NCI-H526 treated with DMSO at 0.1 percent for 48 hours (cell line): ENCODE measurements at regions not wholly inside any gene's neighbourhood (a gene's known extent, or its start where the extent isn't known, plus 50 kb on each side); places are given as distances from the start of the nearest gene placed in this dataset.
A peak's percentile ranks its signal among the peaks of the same experiment; 100 is the strongest.

Experiments used
- DNase-seq: peaks from one replicate; lab custom pipeline; 2025; lab: John Stamatoyannopoulos, UW

DNA sequence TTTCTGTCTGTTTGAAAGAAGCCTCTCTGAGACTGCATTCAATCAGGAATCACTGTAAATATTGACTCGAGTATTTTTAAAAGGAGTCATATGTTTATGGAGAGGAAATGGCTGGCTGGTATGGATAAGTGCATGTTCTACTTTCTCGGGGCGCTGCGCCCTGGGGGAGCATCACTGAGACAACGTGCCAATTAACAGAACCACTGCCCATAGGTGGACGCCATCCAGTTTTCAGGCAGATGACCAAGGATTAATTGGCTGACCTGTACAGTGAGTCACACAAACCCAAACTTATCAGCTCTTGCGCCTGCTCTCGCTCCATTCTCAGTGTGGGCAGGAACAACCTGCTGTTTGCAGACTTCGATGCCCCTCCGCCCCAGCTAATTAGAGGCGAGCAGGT lies 571.2 kb downstream of the QKI start:
- no peak for DNase-seq

DNA sequence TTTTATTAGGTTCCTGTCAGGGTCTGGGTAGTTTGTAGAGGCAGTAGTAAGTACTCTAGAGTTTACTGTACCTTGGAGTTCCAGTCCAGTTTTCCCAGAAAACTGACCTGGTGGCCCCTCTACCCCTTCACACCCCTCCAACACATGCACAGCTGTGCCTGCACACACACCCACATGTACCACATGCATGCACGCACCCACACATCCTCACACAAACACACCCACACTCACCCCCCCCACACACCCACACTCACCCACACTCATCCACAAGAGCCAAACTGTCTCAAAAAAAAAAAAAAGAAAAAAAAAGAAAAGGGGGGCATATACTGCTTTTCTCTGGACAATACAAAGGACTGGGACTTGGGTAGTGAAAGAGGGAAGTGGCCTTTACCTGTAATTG lies 570.5 kb downstream of the QKI start:
- DNase-seq: no peak

DNA sequence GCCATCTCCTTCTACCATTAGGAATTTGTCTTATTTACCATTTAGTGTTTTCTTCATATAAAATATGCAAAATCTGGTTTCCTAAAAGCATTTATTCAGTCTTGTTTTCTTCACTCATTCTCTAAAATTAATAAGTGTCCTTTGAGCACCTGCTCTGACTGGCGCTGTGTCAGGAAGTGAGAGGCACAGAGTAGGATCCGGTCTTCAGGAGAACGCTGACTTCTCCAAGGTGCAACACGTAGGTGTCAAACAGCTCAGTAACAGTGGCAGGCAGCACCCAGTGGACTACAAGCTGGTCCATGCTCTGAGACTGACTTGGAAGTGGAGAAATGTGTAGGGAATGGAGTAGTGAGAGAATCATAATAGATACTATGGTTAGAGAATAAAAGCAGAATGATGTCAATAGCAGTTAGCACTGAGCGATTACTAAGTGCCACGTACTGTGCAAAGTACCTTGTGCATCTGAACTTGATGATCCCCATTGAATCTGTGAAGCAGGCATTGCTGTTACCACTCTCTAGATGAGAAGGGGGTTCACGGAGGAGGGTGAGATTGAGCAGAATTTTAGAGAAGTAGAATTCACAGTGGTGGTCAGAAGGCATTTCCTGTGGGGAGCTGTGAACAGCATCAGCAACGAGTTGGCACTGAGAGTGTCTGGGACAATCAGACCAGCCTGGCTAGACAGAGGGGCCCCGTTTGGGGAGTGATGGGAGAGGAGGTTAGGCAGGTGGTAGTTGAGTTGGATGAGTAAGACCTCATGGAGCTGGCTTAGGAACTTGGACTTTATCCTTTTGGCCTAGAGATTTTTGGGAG lies 569.8 kb downstream of the QKI start:
- no peak for DNase-seq

DNA sequence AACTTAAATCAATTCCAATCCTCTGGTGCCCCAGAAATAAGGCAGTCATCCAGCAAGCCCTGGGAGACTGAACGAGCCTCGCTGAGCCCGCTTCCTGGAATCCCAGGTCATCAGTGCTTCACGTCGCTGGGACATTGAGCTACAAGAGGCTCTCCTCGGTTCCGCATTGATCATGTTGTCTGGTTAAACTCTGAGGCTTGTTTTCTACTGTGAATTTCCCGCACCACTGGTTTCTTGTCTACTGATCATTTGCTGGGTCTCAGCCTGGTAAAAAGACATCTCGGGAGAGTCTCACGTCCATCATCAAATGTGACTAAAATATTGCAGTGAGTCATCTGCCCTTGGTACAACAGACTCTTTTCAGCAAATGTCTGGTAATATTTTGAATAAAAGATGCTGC lies 569.2 kb downstream of the QKI start:
- DNase-seq: no peak

DNA sequence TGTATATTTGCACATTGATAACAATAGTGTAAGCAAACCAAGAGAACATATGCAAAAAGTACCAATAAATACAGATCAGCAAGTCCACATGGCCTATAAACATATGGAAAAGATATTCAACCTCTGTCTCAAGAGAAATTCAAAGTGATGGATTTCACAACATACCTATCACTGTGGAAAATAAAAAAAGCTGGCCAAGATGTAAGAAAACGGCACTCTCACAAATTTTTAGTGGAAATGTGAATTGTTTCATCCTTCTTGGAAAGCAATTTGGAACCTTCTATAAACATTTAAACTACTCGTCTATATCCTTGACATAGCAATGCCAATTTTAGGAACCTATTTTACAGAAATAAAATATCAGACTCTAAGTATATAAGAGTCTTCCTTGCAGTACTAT lies 559.8 kb downstream of the QKI start:
- DNase-seq: peak; percentile 20

DNA sequence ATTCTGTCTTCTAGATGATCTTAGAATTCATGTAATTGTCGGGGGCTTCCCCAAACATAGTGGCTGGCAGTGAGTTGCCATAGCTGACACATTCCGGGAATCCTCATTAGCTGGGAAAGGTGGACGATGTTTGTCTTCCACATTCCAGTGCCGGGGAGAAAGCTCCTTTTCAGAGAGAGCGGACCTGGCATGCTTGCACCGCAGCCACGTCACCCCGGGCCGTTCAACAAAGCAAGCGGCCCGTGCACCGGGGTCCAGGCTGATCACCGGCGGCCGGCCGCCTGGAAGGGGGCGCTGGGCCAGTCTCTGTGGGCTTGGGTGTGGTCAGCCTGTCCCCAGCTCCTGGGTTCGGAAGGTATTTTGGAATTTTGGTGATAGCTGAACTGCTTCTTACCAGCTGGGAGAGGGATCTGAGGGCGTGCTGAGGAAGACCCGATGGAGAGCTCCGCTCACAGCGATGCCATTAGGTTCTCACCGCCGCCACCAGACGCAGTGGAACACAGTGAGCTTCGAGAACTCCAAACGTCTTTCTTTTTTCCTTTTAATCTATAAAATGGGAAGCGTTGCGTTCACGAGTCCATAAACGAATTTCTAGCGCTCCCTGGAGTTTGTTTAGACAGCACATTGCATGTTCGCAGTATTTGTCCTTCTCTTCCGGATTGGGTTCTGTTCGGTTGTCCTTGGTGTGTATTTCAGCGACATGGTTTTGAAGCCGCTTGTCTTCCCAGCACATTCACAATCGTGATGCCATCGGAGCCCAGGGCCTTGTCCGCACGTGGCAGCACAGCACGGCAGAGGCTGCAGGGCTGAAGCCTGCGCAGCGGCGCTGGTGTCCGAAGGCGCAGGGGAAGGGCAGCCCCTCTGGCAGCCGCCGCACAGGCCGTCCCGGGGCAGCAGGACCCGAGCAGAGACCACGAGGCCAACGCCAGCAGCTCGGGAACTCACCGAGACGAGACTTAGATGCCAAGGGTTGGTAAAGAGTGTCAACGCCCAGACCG lies 557.6 kb downstream of the QKI start:
- no peak for DNase-seq

- no peak for DNase-seq
Observed at GRCh38 chr6:163970846-163971564, 556.5 kb downstream of the QKI start.

GRCh38 chr6:163965426-163966348 lies 551.2 kb downstream of the QKI start:
- no peak for DNase-seq

- DNase-seq: no peak
Observed at GRCh38 chr6:163964789-163965188, 550.3 kb downstream of the QKI start.

DNA sequence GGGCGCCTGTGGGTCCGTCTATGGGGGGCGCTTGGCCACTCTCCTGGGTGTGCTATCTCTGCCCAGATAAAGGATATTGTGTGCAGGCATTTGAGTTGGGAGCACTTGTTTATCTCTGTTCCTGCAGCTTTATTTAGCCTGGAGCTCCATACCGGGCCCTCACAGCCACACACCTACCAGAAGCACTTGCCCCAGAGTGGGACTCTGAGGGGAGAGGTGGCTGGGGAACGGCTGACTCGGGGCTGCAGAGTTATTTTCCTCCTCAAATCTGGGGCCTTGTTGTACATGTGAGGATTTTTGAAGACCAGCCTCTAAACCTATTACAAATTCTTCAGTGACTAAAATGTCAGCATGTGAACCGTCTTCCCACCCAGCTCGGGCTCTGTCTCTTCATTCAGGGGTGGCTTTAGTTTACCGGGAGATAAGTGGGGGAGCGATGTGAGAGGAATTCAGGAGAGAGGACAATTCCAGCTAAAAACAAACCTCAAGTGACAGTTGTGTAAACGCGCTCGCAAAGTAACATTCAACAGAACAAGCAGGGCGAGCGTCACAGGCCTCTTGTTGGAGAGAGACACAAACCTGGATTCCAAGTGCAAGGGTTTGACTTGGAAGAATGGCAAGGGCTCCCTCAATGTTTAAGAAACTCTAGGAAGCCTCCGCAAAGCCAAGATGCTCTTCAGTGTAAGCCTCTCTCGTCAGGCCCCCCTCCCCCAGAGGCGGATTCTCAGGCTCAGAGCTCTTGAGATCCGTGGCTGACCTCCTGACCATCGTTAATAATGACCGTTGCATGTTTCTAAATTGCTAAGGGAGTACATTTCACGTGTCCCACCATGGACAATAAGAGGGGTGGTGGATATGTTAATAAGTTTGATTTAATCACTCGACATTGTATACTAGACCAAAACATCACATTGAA lies 548.9 kb downstream of the QKI start:
- DNase-seq: no peak

DNA sequence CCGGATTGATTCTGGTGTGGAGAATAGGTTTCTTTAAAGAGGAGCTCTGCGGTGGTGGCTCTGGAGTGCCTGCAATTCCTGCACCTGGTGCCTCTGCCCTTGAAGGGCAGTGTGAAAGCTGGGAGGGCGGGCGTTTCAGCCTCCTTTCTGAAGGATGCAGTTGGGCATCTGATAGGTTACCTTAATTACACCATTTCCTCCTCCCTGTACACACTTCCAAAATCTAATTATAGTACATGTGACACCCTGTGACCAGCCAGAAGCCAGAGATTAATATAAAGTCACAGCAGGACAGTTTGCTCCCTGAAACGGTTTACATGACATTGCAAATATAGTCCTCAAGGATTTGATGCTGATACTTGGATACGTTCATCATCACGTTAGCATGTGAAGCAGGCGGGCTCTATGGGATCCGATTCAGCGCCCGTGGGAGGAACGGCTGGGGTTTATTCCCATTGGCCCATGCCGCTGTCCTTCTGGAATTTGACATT lies 548.2 kb downstream of the QKI start:
- no peak for DNase-seq

DNA sequence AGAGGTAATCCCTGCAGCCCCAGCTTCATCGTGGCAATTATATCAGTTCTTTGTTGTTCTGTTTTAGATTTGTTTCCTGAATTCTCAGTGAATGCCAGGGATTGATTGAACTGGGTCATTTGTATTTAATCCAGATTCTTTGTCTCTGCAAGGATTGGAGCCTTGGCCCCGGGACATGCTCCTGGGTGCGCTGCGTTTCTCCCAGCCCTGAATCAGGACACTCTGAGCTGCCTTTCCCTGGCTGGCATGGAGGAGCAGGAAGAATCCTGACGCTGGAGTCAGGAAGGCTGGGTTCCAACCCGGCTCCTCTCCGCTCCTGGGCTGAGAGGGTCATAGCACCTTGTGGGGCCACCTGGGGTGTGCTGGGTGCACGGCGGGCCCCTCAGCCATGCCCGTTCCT lies 545.6 kb downstream of the QKI start:
- no peak for DNase-seq

- no peak for DNase-seq
Observed at GRCh38 chr6:163958646-163959045, 544.1 kb downstream of the QKI start.

DNA sequence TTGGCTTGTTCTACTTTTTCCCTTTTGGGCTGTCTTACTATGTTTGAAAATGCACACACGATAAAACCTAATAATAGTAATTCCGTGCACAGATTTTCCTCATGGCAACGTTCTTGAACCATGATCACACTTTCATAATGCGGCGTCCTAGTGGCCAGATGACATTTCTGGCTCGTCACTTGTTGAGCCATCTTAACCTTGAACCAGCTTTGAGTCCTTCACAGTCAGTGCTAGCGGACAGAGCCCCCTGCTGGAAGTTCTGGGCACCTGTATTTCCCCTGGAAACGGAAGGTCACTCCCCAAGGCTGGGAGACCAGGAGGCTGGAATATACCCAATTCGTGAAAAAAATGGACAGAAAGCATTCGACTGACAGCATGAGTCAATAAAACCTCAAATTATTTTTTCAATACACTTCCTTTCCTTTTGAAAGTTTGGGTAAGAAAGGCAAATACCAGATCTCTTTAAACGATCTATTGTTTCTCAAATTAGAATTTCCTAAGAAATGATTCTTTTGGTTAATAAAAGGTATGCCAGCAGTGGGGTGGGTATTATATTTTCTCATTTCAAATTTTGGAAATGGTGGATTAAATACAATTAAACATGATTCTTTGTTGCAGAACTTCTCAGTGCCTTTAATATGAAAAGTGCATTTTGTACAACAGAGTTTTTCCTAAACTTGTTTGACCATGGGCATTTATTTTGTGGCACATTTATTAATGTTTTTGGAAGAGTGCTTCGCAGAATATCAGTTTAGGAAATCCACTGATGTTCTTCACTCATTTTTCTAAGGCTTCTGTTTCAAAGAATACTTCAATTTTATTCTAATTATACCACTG lies 542.3 kb downstream of the QKI start:
- peak; percentile 50 for DNase-seq

DNA sequence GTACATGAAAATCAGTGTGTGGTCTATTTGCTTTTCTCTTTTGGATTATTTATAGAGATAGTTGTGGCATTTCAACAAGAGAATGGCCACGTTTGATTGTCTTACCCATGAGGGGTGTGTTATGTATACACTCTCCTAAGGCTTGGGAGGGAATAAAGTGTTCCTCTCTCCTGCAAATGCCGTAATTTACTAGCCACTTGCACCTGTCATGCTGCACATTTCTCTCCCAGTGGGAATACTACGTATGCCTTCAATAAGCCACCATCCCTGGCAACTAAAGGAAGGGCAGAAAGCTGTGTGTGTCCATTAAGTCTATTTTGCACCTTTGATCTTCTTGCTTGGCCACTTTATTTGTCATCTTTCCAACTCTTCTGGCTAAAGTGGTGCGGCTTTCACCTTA lies 541.2 kb downstream of the QKI start:
- DNase-seq: no peak

DNA sequence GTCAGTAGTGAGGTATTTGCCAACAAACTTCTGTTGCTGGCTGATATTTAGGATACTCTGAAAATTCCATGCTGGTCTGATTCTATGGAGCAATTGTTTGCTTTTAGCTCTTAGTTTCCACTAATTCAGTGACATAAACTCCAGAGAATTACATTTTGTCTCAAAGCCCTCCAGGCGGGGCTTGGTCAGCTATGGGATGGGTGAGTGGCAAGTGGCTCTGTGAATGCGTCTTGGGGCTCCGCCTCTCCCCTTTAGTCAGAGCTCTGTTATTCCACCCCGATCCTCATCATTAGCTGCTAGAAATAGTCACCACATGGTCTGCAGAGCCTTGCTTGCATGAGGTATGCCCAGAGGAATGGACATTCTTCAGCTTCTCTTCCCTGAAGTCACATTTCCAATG lies 540.6 kb downstream of the QKI start:
- no peak for DNase-seq

- DNase-seq: no peak
Observed at GRCh38 chr6:163954088-163954775, 539.7 kb downstream of the QKI start.

DNA sequence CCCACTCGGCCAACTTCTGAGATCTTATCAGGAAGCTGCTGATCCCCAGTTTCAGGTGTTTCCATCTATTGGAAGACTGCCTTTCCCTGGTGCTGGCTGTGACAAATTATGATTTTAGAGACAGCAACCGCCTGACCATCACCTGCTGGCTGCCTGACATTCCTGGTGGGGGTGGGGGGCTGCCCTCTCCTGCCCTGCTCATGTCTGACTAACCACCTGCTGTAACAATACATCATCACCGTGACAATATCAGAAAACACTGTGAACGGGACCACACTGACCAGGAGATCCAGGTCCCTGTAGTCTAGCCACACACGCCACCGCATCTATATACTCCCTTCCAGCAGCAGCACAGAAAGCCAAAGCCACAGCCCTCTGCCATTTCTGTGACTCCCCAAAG lies 537.5 kb downstream of the QKI start:
- DNase-seq: no peak

DNA sequence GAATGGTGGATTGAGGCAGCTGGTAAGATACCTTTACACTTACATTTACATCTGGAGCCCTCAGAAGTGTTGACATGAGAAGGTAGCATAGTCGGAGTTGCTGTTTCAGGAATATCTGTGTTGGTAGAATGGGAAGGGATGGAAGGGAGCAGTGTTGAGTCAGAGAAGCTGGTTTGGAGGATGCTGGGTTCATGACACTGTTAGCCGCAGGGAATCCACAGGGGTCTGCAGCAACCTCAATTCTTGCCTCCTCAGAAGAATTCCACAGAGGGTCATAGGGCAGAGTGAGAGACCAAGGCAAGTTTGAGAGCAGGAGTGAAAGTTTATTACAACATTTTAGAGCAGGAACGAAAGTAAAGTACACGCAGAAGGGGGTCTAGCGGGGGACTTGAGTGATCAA lies 536.8 kb downstream of the QKI start:
- no peak for DNase-seq
